Esophagus mucosa (tissue), 1 donor: ENCODE measurements at regions not wholly inside any gene's neighbourhood (a gene's known extent, or its start where the extent isn't known, plus 50 kb on each side); places are given as distances from the start of the nearest gene placed in this dataset.
A peak's percentile ranks its signal among the peaks of the same experiment; 100 is the strongest.

Experiments
- ATAC-seq: fragments of 200-7000 bp; cut with Tn5 transposase; one replicate; pipeline ENCODE4 v1.9.1; 2020
- donor health status: DM: yes; HTN: yes; CAD: no.

GRCh38 chr13:106295971-106296370 is 239.5 kb downstream of the EFNB2 start:
- ATAC-seq = peak; percentile 22

- ATAC-seq = peak; percentile 94
These were observed 244.5 kb downstream of the EFNB2 start for GRCh38 chr13:106291006-106291405.

DNA sequence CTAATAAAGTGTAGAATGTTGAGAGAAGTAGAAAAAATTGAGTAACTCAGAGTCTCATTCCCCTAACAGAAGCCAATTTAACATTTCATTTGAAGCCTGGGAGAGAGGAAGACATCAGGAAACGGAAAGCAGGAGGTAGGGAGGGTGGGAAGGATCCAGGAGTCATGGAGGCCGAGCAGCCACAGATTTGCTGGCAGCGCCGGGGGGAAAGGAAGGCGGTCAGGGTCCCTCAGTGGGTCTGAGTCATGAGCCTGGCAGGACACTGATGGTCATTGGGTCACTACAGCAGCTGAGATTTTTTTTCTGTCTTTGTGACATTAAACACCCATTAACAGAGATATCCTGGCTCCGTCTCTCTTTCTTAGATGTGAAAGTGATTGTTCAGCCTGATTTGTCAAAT is 248.1 kb downstream of the EFNB2 start:
- no peak for ATAC-seq

GRCh38 chr13:106286811-106287210 is 248.7 kb downstream of the EFNB2 start:
- no peak for ATAC-seq

- no peak for ATAC-seq
These were observed 251.1 kb downstream of the EFNB2 start for GRCh38 chr13:106284358-106284757.

- ATAC-seq = no peak
These were observed 254.0 kb downstream of the EFNB2 start for GRCh38 chr13:106281426-106281825.

DNA sequence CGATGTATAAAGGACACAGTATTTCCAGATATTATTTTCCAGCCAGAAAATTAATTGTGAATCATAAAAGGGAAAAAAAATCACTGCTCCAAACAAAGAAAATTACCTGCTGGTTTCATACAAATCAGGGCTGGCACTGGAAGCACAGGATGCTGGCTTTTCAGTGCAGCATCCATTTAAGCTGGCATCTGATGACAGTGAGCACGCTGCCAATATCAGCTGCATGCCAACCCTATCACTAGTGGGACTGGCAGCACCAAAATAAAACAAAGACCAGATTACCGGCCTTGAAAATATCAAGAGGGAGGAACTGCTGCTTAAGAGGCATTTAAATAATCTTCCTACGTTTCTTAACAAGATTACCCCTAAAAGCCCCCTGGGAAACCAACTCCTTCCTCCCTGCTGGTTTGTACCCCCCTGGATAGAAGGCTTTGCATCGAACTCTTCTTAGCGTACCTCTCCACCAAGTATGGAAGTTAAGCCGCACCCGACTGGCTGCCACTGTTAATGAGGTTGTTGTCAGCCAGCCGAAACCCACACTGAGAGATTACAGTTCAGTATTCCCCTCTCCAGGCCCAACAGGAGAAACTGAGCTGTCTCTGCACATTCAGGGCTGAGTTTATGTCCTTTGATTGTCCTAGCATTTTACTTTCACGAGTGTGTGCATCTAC is 257.8 kb downstream of the EFNB2 start:
- no peak for ATAC-seq

- peak; percentile 80 for ATAC-seq
These were observed 258.6 kb downstream of the EFNB2 start for GRCh38 chr13:106276876-106277275.

- ATAC-seq = no peak
These were observed 259.9 kb downstream of the EFNB2 start for GRCh38 chr13:106275446-106276032.

GRCh38 chr13:106274551-106275203 is 260.8 kb downstream of the EFNB2 start:
- ATAC-seq = no peak

DNA sequence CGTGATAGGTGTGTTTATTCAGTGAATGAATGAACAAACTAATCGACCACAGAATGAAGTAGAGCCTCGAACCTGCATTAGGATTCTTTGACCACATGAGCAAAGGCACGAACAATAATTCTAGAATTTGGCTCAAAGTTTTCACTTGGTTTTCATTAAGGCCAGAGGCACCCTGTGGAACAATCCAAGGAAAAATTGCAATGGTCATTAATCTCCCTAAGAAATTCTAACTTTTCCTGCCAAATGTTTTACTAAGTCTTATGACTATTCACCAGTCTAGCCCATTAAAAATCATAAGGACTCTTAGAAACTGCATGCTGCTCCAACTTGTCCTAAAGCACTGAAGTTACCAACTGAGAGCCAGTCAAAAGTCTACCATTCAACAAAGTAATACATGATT is 271.7 kb downstream of the EFNB2 start:
- ATAC-seq = no peak

GRCh38 chr13:106262886-106263285 is 272.6 kb downstream of the EFNB2 start:
- no peak for ATAC-seq

- ATAC-seq = no peak
These were observed 274.0 kb downstream of the EFNB2 start for GRCh38 chr13:106261450-106261849.

DNA sequence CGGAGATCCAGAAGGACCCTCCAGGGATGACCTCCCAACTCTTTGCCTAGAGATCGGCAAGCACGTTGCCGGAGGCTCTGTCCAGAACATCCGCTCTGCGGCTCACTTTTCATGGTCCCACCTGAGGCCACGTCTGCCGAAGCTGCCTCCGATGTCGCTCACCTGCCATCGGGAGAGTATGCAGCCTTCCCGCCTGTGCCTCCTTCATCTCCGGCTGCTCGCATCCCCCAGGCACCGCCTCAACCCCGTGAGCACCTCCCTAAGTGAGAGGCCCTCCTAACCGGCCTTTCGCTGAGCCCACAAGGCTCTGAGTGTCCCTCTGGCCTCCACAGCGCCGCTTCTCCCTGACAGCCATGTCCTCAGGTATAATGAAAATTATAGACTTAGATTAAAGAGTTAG is 275.1 kb downstream of the EFNB2 start:
- ATAC-seq = no peak

DNA sequence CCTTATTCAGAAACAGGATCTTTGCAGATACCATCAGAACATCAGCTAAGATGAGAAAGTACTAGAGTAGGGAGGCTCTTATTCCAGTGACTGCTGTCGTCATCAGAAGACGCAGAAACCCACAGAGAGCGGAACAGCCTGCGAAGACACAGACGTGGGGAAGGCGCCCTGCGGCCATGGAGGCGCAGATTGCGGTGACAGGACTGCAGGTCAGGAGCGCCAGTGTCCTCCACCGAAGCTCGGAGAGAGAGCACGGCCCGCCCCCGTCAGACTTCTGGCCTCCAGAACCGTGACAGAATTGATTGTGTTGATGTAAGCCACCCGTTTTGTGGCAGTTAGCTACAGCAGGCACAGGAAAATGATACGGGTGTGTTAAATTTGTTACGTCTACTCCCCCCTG is 275.5 kb downstream of the EFNB2 start:
- no peak for ATAC-seq

DNA sequence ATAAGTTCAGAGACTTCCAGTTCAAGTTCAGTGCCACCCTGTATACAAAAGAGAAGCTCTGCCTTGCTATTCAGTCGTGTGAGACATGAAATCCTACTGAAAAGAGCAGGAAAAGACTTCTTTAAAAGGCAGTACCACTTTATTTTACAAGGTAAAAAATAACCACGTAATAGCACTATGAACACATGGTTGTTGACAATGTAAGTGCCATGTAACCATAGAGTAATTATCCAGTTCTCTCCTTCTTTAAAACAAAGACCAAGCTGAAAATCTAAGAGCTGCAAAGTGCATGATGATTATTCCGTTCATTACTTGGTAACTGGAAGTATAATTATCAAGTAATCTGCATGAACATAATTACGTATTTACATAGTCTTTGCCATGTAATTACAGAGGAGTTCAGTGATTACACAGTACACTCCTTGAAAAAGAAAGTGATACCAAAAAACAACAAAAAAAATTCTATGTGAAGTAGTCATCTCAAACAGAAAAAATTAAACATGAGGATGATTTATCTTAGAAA is 288.7 kb downstream of the EFNB2 start:
- no peak for ATAC-seq

DNA sequence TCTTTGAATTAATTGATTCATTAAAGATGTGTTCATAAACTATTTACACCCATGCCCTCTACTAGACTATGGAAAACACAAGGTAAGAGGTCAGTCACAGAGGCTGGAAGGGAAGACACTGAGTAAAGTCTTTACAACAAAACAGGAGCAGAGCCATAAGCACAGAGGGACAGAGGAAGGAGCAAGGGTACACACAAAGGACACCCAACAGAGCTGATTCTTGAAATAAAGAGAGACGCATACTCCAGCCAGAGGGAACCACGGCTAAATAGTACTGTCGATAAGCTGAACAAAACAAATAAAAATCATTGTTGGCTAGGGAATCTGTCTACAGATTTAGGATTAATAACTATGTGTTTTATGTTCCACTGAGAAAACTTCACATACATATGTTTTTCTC is 289.2 kb downstream of the EFNB2 start:
- ATAC-seq = no peak

- ATAC-seq = no peak
These were observed 292.4 kb downstream of the EFNB2 start for GRCh38 chr13:106243011-106243565.

DNA sequence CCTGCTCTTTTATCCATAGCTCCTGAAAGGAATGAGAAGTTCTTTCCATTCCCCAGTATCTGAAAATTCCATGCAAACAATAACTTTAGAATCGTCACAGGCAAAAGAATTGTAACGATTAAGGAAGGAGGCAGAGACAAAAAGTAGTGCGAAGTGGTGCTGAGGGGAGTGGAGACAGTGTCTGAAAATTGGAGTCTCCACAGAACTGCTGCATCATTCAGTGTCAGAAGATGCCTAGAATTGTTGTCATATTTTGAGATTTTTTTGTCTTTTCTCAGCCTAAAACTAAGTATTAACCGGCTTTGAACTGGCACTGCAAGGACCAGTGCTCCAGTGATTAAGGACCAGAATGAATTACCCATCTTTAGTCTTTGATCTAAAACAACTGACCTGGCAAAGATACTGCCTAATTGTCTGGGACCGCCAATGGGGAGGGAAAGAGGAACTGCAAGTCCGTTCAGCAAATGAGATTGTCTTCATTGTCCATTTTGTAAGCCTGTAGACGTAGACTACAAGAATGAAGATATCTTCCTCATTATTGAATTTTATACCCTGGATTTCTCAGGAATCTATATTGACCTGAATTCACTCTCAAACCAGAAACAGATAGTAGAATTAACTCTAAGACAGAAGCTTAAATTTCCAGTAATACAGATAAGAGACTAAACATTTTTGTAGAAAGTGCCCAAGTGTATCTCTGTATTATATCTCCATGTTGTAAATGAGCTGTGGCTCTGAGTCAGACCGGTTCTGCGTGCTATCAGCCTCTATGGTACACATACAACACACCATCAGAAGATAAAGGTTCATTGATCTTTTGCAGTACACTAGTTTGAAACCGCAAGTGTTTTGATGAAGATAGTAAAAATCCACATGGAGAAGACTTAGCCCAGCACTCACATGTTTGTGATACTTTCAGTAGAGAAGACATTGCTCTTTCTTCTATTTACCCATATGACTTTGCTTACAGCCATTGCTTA is 293.2 kb downstream of the EFNB2 start:
- ATAC-seq = no peak

DNA sequence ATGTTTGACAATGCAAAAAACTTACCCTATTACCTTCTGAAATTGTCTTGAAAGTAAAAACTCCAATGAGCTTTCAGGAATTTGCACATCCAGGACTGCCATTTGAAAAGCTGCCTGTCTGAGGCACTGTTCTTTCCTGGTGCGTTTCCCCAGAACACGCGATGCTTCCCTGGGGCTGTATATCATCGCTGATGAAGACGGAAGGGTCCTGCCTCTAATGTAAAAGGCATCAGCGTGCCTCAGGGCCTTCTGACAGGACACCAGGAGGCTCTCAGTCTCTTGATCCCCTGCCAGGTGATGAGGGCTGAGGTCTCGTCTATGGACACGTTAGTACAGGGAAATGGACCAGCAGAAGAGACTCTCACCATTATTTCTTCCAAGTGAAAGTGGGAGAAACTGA is 296.8 kb downstream of the EFNB2 start:
- ATAC-seq = no peak

DNA sequence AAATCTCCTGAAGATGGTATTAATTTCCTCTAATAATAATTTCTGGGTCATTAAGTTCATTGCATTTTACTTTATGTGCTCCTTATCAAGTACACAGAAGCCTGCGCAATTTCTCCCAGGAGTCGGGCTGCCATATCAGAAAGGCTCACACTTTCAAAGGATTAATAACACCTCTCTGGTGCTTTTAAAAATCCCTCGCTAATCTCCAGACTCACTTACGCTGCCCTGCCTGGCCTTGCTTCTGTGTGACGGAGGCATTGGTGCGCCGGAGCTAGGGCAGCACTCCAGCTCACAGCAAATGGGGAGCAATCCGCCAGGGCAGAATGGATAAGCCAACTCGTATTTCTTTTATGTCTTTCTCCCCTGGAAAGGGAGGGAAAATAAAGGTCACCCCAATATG is 300.8 kb downstream of the EFNB2 start:
- no peak for ATAC-seq

DNA sequence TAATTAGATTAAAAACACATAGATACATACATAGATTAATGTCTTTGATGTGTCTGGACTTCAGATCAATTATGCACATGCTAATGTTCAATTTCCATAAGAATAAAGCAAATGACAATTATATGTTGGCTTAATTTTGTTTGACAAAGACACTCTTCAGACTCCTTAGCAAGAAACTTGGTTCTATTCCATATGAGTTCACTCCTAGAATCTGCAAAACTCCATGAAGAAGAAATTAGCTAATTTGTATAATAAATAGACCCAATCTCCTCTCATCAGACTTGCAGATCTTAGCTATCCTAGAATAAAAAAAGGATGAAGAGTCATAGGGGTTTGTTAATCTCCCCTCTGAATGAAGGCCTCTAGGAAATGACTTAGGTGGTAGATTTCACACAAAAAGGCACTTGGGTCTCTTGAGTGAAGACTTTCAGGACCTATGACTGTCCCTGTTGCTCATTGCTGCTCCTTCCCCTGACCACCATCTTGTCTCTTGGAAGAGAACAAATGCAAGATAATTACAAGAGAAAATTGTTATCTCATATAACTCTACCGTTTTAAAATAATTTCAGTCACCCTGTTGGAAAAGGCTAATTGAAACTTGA is 302.2 kb downstream of the EFNB2 start:
- no peak for ATAC-seq
